ENCODE measurements at regions not wholly inside any gene's neighbourhood (a gene's known extent, or its start where the extent isn't known, plus 50 kb on each side); places are given as distances from the start of the nearest gene placed in this dataset.

GRCh38 chr3:159779883-159780282, 208.8 kb upstream of the IL12A start:
- no peak for DNase-seq

- DNase-seq = no peak
Observed at GRCh38 chr3:159781867-159782266, 206.8 kb upstream of the IL12A start.

- DNase-seq = no peak
Observed at GRCh38 chr3:159782724-159783421, 205.8 kb upstream of the IL12A start.

DNA sequence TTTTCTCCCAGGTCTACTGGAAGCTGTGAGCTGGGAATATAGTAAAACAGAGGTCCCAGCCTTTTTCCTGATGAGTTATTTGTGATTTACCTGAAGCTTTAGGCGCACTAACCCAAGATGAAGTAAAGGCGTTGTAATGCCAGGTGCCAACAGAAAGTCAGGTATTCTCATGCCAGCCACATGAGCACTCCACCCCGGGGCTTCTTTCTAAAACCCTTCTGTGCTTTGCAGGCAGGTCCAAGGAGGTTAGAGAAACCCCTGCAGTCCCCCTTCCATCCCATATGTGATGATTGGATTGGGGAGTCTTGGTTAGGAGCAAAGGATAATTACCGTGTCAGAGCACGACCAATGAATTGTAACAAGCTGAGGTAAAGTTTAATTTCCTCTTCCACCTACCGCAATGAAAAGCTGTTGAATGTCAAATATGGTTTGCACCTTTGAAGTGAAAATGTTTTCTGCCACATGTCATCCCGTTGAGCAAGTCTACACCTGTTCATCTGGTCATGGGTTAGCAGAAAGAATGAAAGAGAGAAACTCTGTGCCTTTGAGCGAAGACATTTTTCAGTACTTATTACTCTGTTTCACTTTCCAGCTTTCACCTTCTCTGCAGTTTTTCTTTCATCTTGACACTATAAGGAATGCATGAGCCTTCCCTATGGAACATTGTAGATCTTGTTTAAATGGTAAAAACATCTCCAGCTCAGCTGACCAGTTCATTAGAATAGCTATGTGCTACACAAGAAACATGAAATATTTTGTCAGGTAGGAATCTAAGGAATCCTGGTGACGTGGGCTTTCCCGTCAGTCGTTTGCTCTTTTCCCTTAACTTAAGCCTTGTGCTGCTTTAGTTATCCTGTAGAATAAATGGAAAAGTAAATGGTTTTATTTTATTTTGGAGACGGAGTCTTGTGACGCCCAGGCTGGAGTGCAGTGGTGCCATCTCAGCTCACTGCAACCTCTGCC, 204.6 kb upstream of the IL12A start:
- no peak for DNase-seq

DNA sequence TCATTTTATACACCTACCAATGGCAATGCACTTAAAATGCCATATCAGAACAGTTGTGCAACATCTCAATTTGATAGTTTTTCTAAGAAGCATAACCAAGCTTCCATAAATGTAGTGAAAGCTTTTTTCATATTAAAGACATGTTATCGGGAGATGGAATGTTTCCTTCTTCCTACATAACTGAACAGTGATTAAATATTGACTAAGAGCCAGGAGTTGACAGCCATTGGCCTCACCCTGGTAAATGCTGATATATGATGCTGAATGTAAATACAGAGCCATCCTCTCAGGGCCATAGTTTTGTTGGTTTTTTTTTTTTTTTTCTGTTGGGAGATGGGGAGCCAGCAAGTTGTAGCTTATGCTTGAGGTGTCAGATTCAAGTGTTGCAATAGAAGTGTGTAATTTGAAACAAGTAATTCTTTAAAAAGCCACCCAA, 203.3 kb upstream of the IL12A start:
- no peak for DNase-seq

DNA sequence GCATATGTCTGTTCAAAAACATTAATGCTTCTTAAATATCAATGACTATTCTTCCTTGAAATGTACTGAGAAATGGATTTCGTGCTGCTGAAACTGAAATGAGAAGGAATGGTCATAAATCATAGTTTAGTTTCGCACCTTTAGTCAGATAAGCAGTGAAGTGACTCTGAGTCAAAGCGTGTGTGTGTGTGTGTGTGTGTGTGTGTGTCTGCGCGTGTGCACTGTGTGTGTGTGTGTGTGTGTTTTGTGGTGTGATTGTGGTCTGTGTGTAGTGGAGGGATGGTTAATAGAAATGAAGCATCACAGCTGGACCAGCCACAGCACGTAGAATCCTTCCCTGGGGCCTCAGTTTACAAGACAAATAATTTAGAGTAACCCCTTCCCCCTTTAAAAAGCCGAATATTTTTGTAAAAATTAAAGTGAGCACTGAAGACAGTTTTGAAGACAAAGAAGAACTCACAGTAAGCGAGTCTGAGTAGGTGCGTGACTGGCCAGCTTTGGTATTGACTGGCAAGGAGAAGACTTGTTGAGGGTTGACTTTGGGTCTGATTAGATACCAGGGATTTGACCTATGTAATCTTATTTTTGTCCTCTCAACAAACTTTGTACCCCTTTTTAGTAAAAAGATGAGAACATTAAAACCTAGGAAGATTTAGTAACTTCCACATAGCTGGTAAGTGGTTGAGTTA, 202.0 kb upstream of the IL12A start:
- DNase-seq = no peak

GRCh38 chr3:159787178-159787574, 201.5 kb upstream of the IL12A start:
- no peak for DNase-seq

- DNase-seq = no peak
Observed at GRCh38 chr3:159787794-159788205, 200.8 kb upstream of the IL12A start.

- no peak for DNase-seq
Observed at GRCh38 chr3:159788291-159788690, 200.3 kb upstream of the IL12A start.

- DNase-seq = no peak
Observed at GRCh38 chr3:159789017-159789416, 199.6 kb upstream of the IL12A start.

DNA sequence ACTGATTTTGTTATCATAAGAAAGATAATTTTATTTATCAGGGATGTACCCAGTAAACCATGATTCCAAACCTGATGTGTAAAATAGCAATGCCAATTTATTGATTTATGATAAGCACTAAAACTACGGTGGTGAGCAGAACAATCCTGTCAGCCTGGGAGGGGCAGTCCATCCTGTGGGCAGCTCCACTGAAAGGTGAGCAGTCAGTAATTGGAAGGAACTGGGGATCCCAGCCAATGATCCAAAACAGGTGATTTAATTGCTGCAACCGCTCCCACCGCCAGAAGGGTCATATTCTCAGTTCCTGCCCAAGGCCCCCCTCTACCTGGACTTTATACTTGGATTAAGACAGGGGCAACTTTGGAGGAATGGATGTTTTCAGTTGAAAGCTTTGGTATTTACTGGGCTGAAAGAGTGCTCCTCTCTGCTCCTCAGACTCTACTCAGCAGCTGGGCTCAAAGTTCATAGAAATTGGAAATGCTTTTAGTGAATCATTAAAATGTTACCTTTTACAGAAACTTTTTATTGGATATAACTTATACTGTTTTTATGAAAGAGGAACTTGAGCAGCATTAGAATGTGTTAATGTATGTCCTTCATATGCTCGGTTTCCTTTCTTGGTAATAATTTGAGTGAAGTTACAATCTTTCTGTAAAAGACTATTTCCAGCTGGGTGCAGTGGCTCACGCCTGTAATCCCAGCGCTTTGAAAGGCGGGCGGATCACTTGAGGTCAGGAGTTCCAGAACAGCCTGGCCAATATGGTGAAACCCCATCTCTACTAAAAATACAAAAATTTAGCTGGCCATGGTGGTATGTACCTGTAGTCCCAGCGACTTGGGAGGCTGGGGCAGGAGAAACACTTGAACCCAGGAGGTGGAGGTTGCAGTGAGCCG, 198.6 kb upstream of the IL12A start:
- DNase-seq = no peak

- no peak for DNase-seq
Observed at GRCh38 chr3:159791336-159791735, 197.3 kb upstream of the IL12A start.

DNA sequence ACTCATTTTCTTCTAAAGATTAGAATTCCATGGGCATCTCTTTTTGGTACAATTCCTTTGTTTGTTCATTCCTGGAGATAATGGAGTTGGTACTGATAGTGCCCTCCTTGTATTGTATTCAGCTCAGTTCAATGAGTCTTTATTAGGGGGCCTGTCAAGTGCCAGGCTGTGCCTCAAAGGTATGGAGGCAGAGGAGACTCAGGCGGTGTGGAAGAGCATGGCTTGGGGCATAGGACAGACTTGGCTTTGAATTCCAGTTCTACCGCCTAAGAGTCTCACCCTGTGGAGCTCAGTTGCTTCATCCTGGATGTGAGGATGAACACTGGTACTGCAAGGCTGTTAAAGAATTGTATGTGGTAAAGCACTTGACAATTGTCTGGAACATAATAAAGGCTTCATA, 196.6 kb upstream of the IL12A start:
- DNase-seq = no peak

DNA sequence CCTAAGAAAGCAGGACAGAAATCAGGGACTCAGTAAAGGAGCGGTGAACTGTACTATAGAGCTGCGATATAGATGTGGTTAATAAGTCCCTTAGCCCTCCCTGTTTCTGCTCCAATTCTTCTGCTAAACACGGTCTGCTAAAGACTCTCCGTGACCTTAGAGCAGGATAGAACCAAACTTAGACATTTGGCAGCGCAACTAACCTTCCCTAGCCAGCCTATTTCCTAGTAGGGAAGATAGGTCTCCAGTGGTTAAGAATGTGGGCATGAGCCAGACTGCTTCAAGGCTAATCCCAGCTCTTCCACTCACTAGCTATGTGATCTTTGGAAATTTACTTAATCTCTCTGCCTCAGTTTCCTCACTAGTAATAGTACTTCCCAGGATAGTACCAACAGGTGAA, 193.6 kb upstream of the IL12A start:
- DNase-seq = no peak

- DNase-seq = no peak
Observed at GRCh38 chr3:159795681-159796175, 192.9 kb upstream of the IL12A start.

GRCh38 chr3:159796226-159796625, 192.4 kb upstream of the IL12A start:
- DNase-seq = no peak

GRCh38 chr3:159796744-159797143, 191.9 kb upstream of the IL12A start:
- no peak for DNase-seq

DNA sequence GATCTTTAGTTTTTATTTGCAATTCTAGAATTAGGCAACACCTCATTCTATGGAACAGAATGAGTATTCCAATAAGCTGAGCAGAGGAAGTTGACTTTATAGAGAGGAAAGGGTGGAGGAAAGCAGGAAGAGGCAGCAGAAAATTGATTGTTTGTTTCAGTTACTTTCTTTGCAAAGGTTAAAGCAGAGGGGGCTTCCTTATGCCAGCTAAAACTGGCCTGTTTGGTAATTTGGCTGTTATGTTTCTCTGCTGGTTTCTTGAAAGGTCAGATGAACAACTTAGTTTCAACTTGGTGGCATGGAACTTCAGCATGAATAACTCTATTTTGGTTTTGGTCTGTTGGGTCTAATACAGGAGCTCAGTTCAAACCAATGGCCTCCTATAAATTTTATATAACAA, 190.9 kb upstream of the IL12A start:
- no peak for DNase-seq

DNA sequence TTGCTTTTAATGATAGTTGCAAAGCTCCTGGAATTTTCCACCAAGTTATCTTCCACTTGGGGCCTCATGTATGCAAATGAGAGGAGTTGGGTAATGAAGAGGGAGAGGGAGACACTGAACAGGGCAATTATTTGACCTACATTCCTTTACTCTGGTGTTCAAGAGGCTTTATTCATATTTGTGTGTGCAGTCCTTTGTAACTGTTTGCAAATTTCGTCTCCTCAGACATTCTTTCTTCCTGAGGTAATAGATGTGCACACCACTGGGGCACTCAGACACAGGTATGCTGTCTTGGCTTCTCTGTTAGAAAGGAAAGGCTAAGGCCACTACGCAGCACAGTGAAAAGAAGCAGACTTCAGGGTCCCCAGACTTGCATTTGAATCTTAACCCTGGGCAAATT, 189.7 kb upstream of the IL12A start:
- no peak for DNase-seq

- DNase-seq = no peak
Observed at GRCh38 chr3:159800434-159801155, 188.0 kb upstream of the IL12A start.

DNA sequence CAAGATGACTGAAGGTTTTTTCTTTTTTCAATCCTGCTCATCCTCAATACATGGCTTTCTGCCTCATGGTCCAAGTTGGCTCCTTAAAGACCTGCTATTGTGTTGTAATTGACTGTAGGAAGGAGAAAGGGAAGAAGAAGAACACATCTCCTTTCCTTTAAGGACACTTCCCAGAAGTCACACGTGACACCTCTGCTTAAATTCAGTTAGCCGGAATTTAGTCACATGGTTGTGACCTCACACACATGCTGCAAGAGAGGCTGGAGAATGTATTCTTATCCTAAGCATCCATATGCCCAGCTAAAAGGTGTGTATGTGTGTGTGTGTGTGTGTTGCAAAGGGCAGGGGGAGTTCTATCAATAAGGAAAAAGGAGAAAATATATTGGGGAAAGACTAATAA, 185.8 kb upstream of the IL12A start:
- no peak for DNase-seq

DNA sequence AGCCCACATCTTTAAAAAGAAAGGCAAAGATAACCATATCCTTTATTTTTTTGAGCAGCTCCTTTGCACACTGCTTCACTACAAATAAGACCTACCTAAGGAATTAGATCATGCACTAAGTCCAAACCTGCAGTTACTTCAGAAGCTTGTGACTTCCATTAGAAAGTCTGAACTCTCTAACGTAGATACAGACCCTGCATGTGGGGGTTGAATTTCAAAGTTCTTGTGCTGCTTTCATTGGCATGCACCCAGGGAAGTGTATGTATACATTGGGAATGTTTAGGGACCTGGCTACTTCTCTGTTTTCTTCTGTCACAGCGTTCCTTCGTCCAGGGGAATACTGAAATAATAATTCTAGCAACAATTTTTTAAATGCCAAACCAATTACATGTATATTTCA, 185.2 kb upstream of the IL12A start:
- no peak for DNase-seq
